Keratinocyte (primary cell): ENCODE measurements at regions not wholly inside any gene's neighbourhood (a gene's known extent, or its start where the extent isn't known, plus 50 kb on each side); places are given as distances from the start of the nearest gene placed in this dataset.

ENCODE experiments used
- DNase-seq: peaks from one replicate; pipeline ENCODE4 v3.0.0-alpha.2; 2011; ENCODE audit warnings: low read depth, missing footprints, low spot score
- FAIRE-seq: peaks from 2 replicates; lab custom pipeline; 2011; peaks lifted over from hg19 to GRCh38; lab: Jason Lieb, UNC
- H2AFZ ChIP-seq: 2 replicates; pipeline ENCODE4 v1.6.0; 2012; ENCODE audit warnings: low read length, control low read depth, inconsistent platforms; ENCODE audit not compliant: control insufficient read depth
- H3K27ac ChIP-seq: 2 replicates; pipeline ENCODE4 v1.5.1; 2011; ENCODE audit warnings: low read length; ENCODE audit not compliant: control insufficient read depth, insufficient read depth
- H3K27me3 ChIP-seq: 3 replicates; pipeline ENCODE4 v1.6.0; 2011; ENCODE audit warnings: low read length; ENCODE audit not compliant: control insufficient read depth, insufficient read depth; ENCODE audit errors: extremely low read depth
- H3K36me3 ChIP-seq, 2 experiments: 2 replicates in 1 of 2; 3 replicates in 1 of 2; pipeline ENCODE4 v1.5.1; 2011; ENCODE audit warnings: low read length in 2 of 2, mild to moderate bottlenecking in 1 of 2; ENCODE audit not compliant: control insufficient read depth in 2 of 2, insufficient read depth in 2 of 2; ENCODE audit errors: extremely low read depth in 1 of 2
- H3K4me1 ChIP-seq: 3 replicates; pipeline ENCODE4 v1.5.1; 2011; ENCODE audit warnings: low read length; ENCODE audit not compliant: control insufficient read depth, insufficient read depth; ENCODE audit errors: extremely low read depth
- H3K4me2 ChIP-seq: 3 replicates; pipeline ENCODE4 v1.6.0; 2011; ENCODE audit warnings: low read depth, low read length; ENCODE audit not compliant: control insufficient read depth, insufficient read depth; ENCODE audit errors: extremely low read depth
- H3K4me3 ChIP-seq, 3 experiments: fragments of 200-600 bp in 1 of 3; sonication (generic) in 1 of 3; 2 replicates in 2 of 3; 3 replicates in 1 of 3; pipeline ENCODE4 v1.5.1; 2011 to 2016; ENCODE audit warnings: low read length in 3 of 3, mild to moderate bottlenecking in 3 of 3, control low read depth in 2 of 3, inconsistent platforms in 1 of 3, low read depth in 1 of 3, mixed read lengths in 1 of 3, mixed run types in 1 of 3, moderate library complexity in 1 of 3; ENCODE audit not compliant: control insufficient read depth in 2 of 3, insufficient read depth in 2 of 3; ENCODE audit errors: extremely low read depth in 1 of 3
- H3K79me2 ChIP-seq: 2 replicates; pipeline ENCODE4 v1.6.0; 2012; ENCODE audit warnings: low read length; ENCODE audit not compliant: control insufficient read depth, insufficient read depth
- H3K9ac ChIP-seq: 3 replicates; pipeline ENCODE4 v1.6.0; 2011; ENCODE audit warnings: low read length; ENCODE audit not compliant: control insufficient read depth, insufficient read depth; ENCODE audit errors: extremely low read depth
- H3K9me1 ChIP-seq: 3 replicates; pipeline ENCODE4 v1.6.0; 2011; ENCODE audit warnings: low read length; ENCODE audit not compliant: control insufficient read depth, insufficient read depth; ENCODE audit errors: extremely low read depth
- H3K9me3 ChIP-seq: 2 replicates; pipeline ENCODE4 v1.5.1; 2012; ENCODE audit warnings: low read depth, low read length; ENCODE audit not compliant: control insufficient read depth
- H4K20me1 ChIP-seq: 3 replicates; pipeline ENCODE4 v1.6.0; 2011; ENCODE audit warnings: low read length; ENCODE audit not compliant: control insufficient read depth, insufficient read depth; ENCODE audit errors: extremely low read depth
- EZH2 ChIP-seq: IDR thresholded peaks from one replicate; pipeline ENCODE4 v1.6.1; 2012; ENCODE audit warnings: inconsistent platforms, mild to moderate bottlenecking, low read length, moderate library complexity
- dilution Hi-C: fragments of 300-500 bp; cut with MboI; formaldehyde crosslinking; loops from one replicate; pipeline ENCODE4 v1.7.0; 2020; ENCODE audit warnings: low sequenced_read_pairs; ENCODE audit not compliant: extremely low pct_ligation_motif_present
- TF ChIP-seq, protein P1 (sequence below), 3 experiments: IDR thresholded peaks in 1 of 3; conservative IDR thresholded peaks in 1 of 3; optimal IDR thresholded peaks in 1 of 3; 2 replicates in 2 of 3; 3 replicates in 1 of 3; pipeline versions ENCODE3 to v1.5.1; 2011; ENCODE audit warnings: low read length in 3 of 3, mild to moderate bottlenecking in 3 of 3, moderate library complexity in 2 of 3, control low read depth in 1 of 3, inconsistent platforms in 1 of 3; ENCODE audit not compliant: insufficient read depth in 2 of 3; ENCODE audit errors: extremely low read depth in 1 of 3

DNA sequence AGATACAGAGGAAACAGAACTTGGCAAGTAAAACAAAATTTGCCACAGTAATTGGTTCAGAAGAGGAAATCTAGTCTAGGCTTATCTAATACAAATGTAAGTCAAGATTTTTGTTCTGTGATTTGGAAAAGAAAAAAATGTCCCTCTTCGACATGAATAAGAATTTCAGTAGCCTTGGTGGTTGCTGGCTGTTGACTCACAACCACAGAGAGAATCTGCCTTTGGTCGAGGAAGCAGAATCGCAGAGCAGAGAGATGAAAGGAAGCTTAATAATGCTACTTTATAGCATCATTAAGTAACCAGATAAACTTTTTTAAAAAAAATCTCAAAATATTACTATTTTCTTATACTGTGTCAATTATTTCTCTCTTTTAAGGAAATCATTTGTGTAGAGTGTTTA is 1096.6 kb downstream of the FLRT2 start:
- dilution Hi-C loops, result no loop called here
- no peak for DNase-seq
- FAIRE-seq, result no peak
- Histone ChIP-seq H3K4me2 (no peak overlapping the region), H3K9me1 (no peaks in the 10 kb centered on the region), H3K79me2 (no peaks in the 10 kb centered on the region), H3K27me3 (no peaks in the 10 kb centered on the region), H3K9ac (no peak overlapping the region), H3K4me3 (no peak overlapping the region), H3K9me3 (no peaks in the 10 kb centered on the region), H4K20me1 (no peaks in the 10 kb centered on the region), H3K4me1 (no peaks in the 10 kb centered on the region), H3K36me3 (no peaks in the 10 kb centered on the region), H2AFZ (no peak overlapping the region), H3K27ac (no peak overlapping the region)
- no peak for TF ChIP-seq EZH2
- TF ChIP-seq, protein P1, sequence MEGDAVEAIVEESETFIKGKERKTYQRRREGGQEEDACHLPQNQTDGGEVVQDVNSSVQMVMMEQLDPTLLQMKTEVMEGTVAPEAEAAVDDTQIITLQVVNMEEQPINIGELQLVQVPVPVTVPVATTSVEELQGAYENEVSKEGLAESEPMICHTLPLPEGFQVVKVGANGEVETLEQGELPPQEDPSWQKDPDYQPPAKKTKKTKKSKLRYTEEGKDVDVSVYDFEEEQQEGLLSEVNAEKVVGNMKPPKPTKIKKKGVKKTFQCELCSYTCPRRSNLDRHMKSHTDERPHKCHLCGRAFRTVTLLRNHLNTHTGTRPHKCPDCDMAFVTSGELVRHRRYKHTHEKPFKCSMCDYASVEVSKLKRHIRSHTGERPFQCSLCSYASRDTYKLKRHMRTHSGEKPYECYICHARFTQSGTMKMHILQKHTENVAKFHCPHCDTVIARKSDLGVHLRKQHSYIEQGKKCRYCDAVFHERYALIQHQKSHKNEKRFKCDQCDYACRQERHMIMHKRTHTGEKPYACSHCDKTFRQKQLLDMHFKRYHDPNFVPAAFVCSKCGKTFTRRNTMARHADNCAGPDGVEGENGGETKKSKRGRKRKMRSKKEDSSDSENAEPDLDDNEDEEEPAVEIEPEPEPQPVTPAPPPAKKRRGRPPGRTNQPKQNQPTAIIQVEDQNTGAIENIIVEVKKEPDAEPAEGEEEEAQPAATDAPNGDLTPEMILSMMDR (optimal IDR thresholded peaks at IDR 0.05 in 1 of 3, IDR thresholded peaks at IDR 0.05 in 1 of 3, conservative IDR thresholded peaks at IDR 0.05 in 1 of 3; ENCODE audit: extremely low read depth in 1 of 3, insufficient read depth in 2 of 3, low read length in 3 of 3), result no peak

DNA sequence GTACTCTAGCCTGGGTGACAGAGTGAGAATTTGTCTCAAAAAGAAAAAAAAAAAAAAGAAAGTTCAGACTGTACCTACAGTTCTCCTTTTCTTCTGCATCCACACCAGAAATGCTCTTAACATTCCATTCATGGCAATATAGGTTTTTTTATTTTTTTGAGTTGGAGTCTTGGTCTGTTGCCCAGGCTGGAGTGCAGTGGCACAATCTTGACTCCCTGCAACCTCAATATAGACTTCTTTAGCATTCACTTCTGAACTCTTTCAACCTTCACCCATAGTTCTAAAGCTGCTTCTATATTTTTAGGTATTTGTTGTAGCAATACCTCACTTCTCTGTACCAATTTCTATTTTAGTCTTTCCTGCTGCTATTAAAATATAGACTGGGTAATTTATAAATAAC is 1095.7 kb downstream of the FLRT2 start:
- Histone ChIP-seq H3K9me1 (no peaks in the 10 kb centered on the region), H3K36me3 (no peaks in the 10 kb centered on the region), H3K4me2 (no peak overlapping the region), H3K9me3 (no peaks in the 10 kb centered on the region), H3K4me3 (no peak overlapping the region), H3K27me3 (no peaks in the 10 kb centered on the region), H3K79me2 (no peaks in the 10 kb centered on the region), H2AFZ (no peak overlapping the region), H4K20me1 (no peaks in the 10 kb centered on the region), H3K9ac (no peak overlapping the region), H3K4me1 (no peaks in the 10 kb centered on the region), H3K27ac (no peak overlapping the region)
- FAIRE-seq (no peak), DNase-seq (no peak)
- dilution Hi-C loops, result no loop called here
- no peak for TF ChIP-seq EZH2
- TF ChIP-seq, protein P1 (optimal IDR thresholded peaks at IDR 0.05 in 1 of 3, IDR thresholded peaks at IDR 0.05 in 1 of 3, conservative IDR thresholded peaks at IDR 0.05 in 1 of 3; ENCODE audit: extremely low read depth in 1 of 3, insufficient read depth in 2 of 3, low read length in 3 of 3), result no peak
